ENCODE measurements at regions not wholly inside any gene's neighbourhood (a gene's known extent, or its start where the extent isn't known, plus 50 kb on each side); places are given as distances from the start of the nearest gene placed in this dataset.

- no peak for DNase-seq
These were observed 50.2 kb upstream of the CTAGE1 start for GRCh38 chr18:22467760-22468553.

GRCh38 chr18:22468554-22468891 is 50.8 kb upstream of the CTAGE1 start:
- DNase-seq: no peak

- DNase-seq: no peak
These were observed 51.5 kb upstream of the CTAGE1 start for GRCh38 chr18:22469061-22469734.

- no peak for DNase-seq
These were observed 52.2 kb upstream of the CTAGE1 start for GRCh38 chr18:22469926-22470247.

GRCh38 chr18:22470248-22471235 is 52.8 kb upstream of the CTAGE1 start:
- no peak for DNase-seq

- no peak for DNase-seq
These were observed 53.9 kb upstream of the CTAGE1 start for GRCh38 chr18:22471546-22472131.

- DNase-seq: no peak
These were observed 55.7 kb upstream of the CTAGE1 start for GRCh38 chr18:22473366-22473765.

- no peak for DNase-seq
These were observed 57.8 kb upstream of the CTAGE1 start for GRCh38 chr18:22475426-22476100.

- DNase-seq: no peak
These were observed 59.5 kb upstream of the CTAGE1 start for GRCh38 chr18:22477222-22477621.

- no peak for DNase-seq
These were observed 65.2 kb upstream of the CTAGE1 start for GRCh38 chr18:22482948-22483347.

- DNase-seq: no peak
These were observed 65.7 kb upstream of the CTAGE1 start for GRCh38 chr18:22483407-22483806.

- DNase-seq: no peak
These were observed 66.8 kb upstream of the CTAGE1 start for GRCh38 chr18:22484471-22484870.

GRCh38 chr18:22485808-22486244 is 68.1 kb upstream of the CTAGE1 start:
- DNase-seq: no peak

GRCh38 chr18:22486667-22487066 is 69.0 kb upstream of the CTAGE1 start:
- no peak for DNase-seq

- DNase-seq: no peak
These were observed 70.8 kb upstream of the CTAGE1 start for GRCh38 chr18:22488554-22488953.

GRCh38 chr18:22489704-22490103 is 72.0 kb upstream of the CTAGE1 start:
- DNase-seq: no peak

GRCh38 chr18:22490429-22490846 is 72.7 kb upstream of the CTAGE1 start:
- DNase-seq: no peak

GRCh38 chr18:22493255-22493654 is 75.5 kb upstream of the CTAGE1 start:
- no peak for DNase-seq

GRCh38 chr18:22493940-22494339 is 76.2 kb upstream of the CTAGE1 start:
- no peak for DNase-seq

GRCh38 chr18:22494771-22495170 is 77.1 kb upstream of the CTAGE1 start:
- no peak for DNase-seq

- no peak for DNase-seq
These were observed 81.7 kb upstream of the CTAGE1 start for GRCh38 chr18:22499421-22499820.

GRCh38 chr18:22503803-22504202 is 86.1 kb upstream of the CTAGE1 start:
- no peak for DNase-seq
